ENCODE measurements at regions not wholly inside any gene's neighbourhood (a gene's known extent, or its start where the extent isn't known, plus 50 kb on each side); places are given as distances from the start of the nearest gene placed in this dataset.

DNA sequence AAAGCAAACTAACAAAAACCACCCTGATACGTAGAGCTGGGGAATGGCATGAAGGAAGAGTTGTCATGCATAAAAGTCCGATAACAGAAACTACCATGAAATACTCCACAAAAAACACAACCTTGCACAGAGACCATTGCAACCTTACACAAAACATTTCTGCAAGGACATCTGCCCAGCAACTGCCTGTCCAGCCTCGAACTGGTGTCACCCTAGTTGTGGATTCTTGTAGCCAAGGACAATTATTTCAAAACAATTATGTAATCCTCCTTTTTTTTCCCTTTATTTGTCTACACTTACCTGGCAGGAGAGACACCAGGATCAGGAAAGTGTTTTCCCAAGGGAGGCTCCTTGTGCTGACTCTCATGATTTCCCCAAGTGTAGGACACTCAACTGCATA, 232.5 kb upstream of the SYNDIG1 start:
- TF ChIP-seq, protein P1, sequence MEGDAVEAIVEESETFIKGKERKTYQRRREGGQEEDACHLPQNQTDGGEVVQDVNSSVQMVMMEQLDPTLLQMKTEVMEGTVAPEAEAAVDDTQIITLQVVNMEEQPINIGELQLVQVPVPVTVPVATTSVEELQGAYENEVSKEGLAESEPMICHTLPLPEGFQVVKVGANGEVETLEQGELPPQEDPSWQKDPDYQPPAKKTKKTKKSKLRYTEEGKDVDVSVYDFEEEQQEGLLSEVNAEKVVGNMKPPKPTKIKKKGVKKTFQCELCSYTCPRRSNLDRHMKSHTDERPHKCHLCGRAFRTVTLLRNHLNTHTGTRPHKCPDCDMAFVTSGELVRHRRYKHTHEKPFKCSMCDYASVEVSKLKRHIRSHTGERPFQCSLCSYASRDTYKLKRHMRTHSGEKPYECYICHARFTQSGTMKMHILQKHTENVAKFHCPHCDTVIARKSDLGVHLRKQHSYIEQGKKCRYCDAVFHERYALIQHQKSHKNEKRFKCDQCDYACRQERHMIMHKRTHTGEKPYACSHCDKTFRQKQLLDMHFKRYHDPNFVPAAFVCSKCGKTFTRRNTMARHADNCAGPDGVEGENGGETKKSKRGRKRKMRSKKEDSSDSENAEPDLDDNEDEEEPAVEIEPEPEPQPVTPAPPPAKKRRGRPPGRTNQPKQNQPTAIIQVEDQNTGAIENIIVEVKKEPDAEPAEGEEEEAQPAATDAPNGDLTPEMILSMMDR (IDR thresholded peaks at IDR 0.05): no peak

GRCh38 chr20:24236201-24236600, 233.2 kb upstream of the SYNDIG1 start:
- peaks cover 0 to 12% (median 3%) of the 10 kb centered on the region in 7 donors for H3K27me3 ChIP-seq
- no peak overlapping the region for H3K4me3 ChIP-seq
- no peaks in the 10 kb centered on the region for H3K36me3 ChIP-seq
- TF ChIP-seq, protein P1 (IDR thresholded peaks at IDR 0.05): no peak
- DNase-seq: no peak
- intact Hi-C loops (cut with DNase I): no loop called here
- no peak for ATAC-seq
- H3K9me3 ChIP-seq: no peaks in the 10 kb centered on the region
- no peak overlapping the region for H3K27ac ChIP-seq
- 48 to 52% methylated on average over 8 of the region's 8 CpGs for WGBS, 2 donors
- no peaks in the 10 kb centered on the region for H3K4me1 ChIP-seq

More for the DNA sequence above, 232.5 kb upstream of the SYNDIG1 start:
- DNase-seq (no peak), ATAC-seq (no peak)
- no peak overlapping the region for H3K4me3 ChIP-seq
- H3K36me3 ChIP-seq: no peaks in the 10 kb centered on the region
- intact Hi-C loops (cut with DNase I): no loop called here
- peaks cover 0 to 12% (median 3%) of the 10 kb centered on the region in 7 donors for H3K27me3 ChIP-seq
- 87 to 89% methylated on average over 3 of the region's 3 CpGs for WGBS, 2 donors
- no peaks in the 10 kb centered on the region for H3K4me1 ChIP-seq
- no peaks in the 10 kb centered on the region for H3K9me3 ChIP-seq
- no peak overlapping the region for H3K27ac ChIP-seq

DNA sequence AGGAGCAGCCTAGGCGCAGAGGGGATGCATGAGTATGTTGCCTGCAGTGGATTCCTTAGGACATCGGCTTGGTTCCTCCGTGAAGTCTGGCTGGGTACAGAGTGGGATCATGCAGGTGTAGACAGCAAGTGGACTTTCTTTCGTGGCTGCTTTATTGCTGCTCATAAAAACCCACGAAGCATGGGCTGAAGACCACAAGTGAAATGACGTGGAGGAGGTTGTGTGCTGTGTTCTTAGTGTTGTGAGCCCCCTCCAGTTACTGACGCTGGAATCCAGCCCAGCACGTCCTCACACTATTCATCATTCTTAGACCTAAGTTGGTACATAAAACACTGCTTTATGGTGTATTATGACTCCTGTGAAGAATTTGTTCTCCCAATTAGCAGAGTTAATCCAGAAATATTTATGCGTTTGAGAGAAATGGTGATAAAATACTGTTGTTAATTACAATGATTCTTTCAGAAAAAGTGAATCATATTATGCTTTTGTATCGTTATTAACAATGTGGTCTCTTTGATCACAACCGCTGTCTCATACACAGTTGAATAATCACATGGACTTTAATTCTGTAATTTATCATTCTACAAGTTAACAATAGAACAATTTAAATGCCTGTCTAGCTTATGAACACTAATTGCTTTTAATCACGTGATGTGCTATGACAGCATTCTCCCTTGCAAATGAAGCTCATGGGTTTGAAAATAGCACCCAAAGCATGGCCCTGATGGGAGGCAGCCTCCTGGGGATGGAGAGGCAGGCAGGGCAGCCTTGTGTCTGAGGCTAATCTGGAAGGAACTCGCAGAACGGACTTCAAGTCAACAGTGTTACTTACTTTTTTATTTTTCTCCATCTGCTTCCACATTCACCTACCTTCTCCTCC, 233.9 kb upstream of the SYNDIG1 start:
- DNase-seq (no peak), ATAC-seq (no peak)
- H3K4me3 ChIP-seq: no peak overlapping the region
- TF ChIP-seq, protein P1 (IDR thresholded peaks at IDR 0.05): no peak
- WGBS, 2 donors: 82 to 85% methylated on average over 14 of the region's 14 CpGs
- no peaks in the 10 kb centered on the region for H3K4me1 ChIP-seq
- peaks cover 0 to 9% (median 0%) of the 10 kb centered on the region in 7 donors for H3K27me3 ChIP-seq
- H3K27ac ChIP-seq: no peak overlapping the region
- no peaks in the 10 kb centered on the region for H3K36me3 ChIP-seq
- intact Hi-C loops (cut with DNase I): no loop called here
- no peaks in the 10 kb centered on the region for H3K9me3 ChIP-seq

DNA sequence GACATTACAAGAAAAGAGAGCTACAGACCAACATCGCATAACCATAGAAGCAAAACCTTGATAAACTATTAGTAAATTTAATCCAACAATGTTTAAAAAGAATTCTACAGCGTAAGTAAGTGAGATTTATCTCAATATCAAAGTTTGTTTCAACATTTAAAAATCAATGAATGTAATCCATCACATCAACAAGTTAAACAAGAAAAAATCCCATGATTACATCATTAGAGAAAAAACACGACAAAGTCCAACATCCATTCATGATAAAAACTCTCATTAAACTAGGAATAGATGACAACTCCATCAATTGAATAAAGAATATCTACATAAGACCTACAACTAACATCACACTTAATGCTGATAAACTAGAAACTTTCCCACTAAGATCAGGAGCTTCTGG, 239.0 kb upstream of the GGTLC1 start:
- H3K9me3 ChIP-seq: peaks cover 0 to 5% (median 0%) of the 10 kb centered on the region in 11 donors
- no peak overlapping the region for H3K27ac ChIP-seq
- TF ChIP-seq, protein P1 (IDR thresholded peaks at IDR 0.05): no peak
- H3K4me1 ChIP-seq: no peaks in the 10 kb centered on the region
- no peaks in the 10 kb centered on the region for H3K36me3 ChIP-seq
- no peak overlapping the region for H3K4me3 ChIP-seq
- ATAC-seq: no peak
- 28 to 48% methylated on average over 3 of the region's 3 CpGs for WGBS, 2 donors
- intact Hi-C loops (cut with DNase I): loop anchor here in 1 of 10 donors (10.0 kb wide), 1 partner anchor 53 kb away; no protein-coding TSS in a partner anchor
- no peak for DNase-seq
- peaks cover 0 to 3% (median 0%) of the 10 kb centered on the region in 7 donors for H3K27me3 ChIP-seq

Data from heart right ventricle (tissue), 16 donors.